ENCODE measurements at regions not wholly inside any gene's neighbourhood (a gene's known extent, or its start where the extent isn't known, plus 50 kb on each side); places are given as distances from the start of the nearest gene placed in this dataset.

GRCh38 chrX:151239751-151240150 lies 63.4 kb downstream of the GPR50 start:
- Histone ChIP-seq H3K9ac (no peak overlapping the region), H3K27ac (no peak overlapping the region), H3K4me3 (no peak overlapping the region), H3K4me2 (no peak overlapping the region), H3K9me3 (peaks cover 4% of the 10 kb centered on the region; the same call in 1 of the 2 replicates), H4K20me1 (no peaks in the 10 kb centered on the region), H3K4me1 (no peaks in the 10 kb centered on the region), H3K36me3 (no peaks in the 10 kb centered on the region), H3K27me3 (peaks cover 67% of the 10 kb centered on the region)
- TF ChIP-seq Cebpa-rat (IDR thresholded peaks at IDR 0.05) = no peak

GRCh38 chrX:151240237-151240636 lies 63.9 kb downstream of the GPR50 start:
- Histone ChIP-seq H4K20me1 (no peaks in the 10 kb centered on the region), H3K36me3 (no peaks in the 10 kb centered on the region), H3K4me2 (no peak overlapping the region), H3K27me3 (peaks cover 67% of the 10 kb centered on the region), H3K4me1 (no peaks in the 10 kb centered on the region), H3K9ac (no peak overlapping the region), H3K4me3 (no peak overlapping the region), H3K9me3 (peaks cover 5% of the 10 kb centered on the region; the same call in 1 of the 2 replicates), H3K27ac (no peak overlapping the region)
- no peak for TF ChIP-seq Cebpa-rat (IDR thresholded peaks at IDR 0.05)

GRCh38 chrX:151268836-151269235 lies 92.5 kb downstream of the GPR50 start:
- no peak for TF ChIP-seq Cebpa-rat (IDR thresholded peaks at IDR 0.05)
- Histone ChIP-seq H3K27me3 (peaks cover 91% of the 10 kb centered on the region), H3K9ac (no peak overlapping the region), H3K4me3 (no peak overlapping the region), H3K9me3 (peaks cover 17% of the 10 kb centered on the region), H3K4me2 (no peak overlapping the region), H3K4me1 (no peaks in the 10 kb centered on the region), H3K27ac (no peak overlapping the region), H4K20me1 (no peaks in the 10 kb centered on the region), H3K36me3 (no peaks in the 10 kb centered on the region)

GRCh38 chrX:151279161-151279560 lies 102.8 kb downstream of the GPR50 start:
- no peaks in the 10 kb centered on the region for H3K9me3 ChIP-seq
- no peak overlapping the region for H3K9ac ChIP-seq
- no peak overlapping the region for H3K27ac ChIP-seq
- no peak for TF ChIP-seq Cebpa-rat (IDR thresholded peaks at IDR 0.05)
- no peak overlapping the region for H3K4me3 ChIP-seq
- H3K4me1 ChIP-seq = no peaks in the 10 kb centered on the region
- no peaks in the 10 kb centered on the region; the same call in 1 of the 2 replicates for H4K20me1 ChIP-seq
- peaks cover 69% of the 10 kb centered on the region for H3K27me3 ChIP-seq
- no peaks in the 10 kb centered on the region for H3K36me3 ChIP-seq
- no peak overlapping the region for H3K4me2 ChIP-seq

- H3K4me2 ChIP-seq = no peak overlapping the region
These were observed 109.1 kb upstream of the VMA21 start for GRCh38 chrX:151287954-151288353.

GRCh38 chrX:151323054-151323453 lies 74.0 kb upstream of the VMA21 start:
- Histone ChIP-seq H4K20me1 (no peaks in the 10 kb centered on the region), H3K27me3 (peaks cover 59% of the 10 kb centered on the region), H3K4me3 (no peak overlapping the region)

More at GRCh38 chrX:151287954-151288353, 109.1 kb upstream of the VMA21 start:
- H3K27me3 ChIP-seq = peaks cover 80% of the 10 kb centered on the region
- 0 out of 2 replicates have a peak, but pooled peaks cover 4% of the 10 kb centered on the region for H3K9me3 ChIP-seq
- H3K9ac ChIP-seq = no peak overlapping the region
- H3K4me1 ChIP-seq = no peaks in the 10 kb centered on the region
- TF ChIP-seq Cebpa-rat (IDR thresholded peaks at IDR 0.05) = no peak
- no peak overlapping the region for H3K27ac ChIP-seq
- H4K20me1 ChIP-seq = no peaks in the 10 kb centered on the region; the same call in 1 of the 2 replicates
- H3K4me3 ChIP-seq = no peak overlapping the region
- H3K36me3 ChIP-seq = no peaks in the 10 kb centered on the region

GRCh38 chrX:151336809-151337208 lies 60.2 kb upstream of the VMA21 start:
- no peaks in the 10 kb centered on the region for H3K36me3 ChIP-seq
- no peak overlapping the region for H3K9ac ChIP-seq
- no peak overlapping the region for H3K4me3 ChIP-seq
- no peak overlapping the region for H3K4me2 ChIP-seq
- TF ChIP-seq Cebpa-rat (IDR thresholded peaks at IDR 0.05) = no peak
- no peak overlapping the region for H3K27ac ChIP-seq
- no peaks in the 10 kb centered on the region for H3K4me1 ChIP-seq
- no peaks in the 10 kb centered on the region for H4K20me1 ChIP-seq
- H3K27me3 ChIP-seq = peaks cover 40% of the 10 kb centered on the region
- H3K9me3 ChIP-seq = no peaks in the 10 kb centered on the region

More at GRCh38 chrX:151323054-151323453, 74.0 kb upstream of the VMA21 start:
- H3K4me1 ChIP-seq = no peaks in the 10 kb centered on the region
- no peak overlapping the region for H3K9ac ChIP-seq
- no peak overlapping the region for H3K27ac ChIP-seq
- no peak overlapping the region for H3K4me2 ChIP-seq
- no peak for TF ChIP-seq Cebpa-rat (IDR thresholded peaks at IDR 0.05)
- no peaks in the 10 kb centered on the region for H3K36me3 ChIP-seq
- no peaks in the 10 kb centered on the region for H3K9me3 ChIP-seq

- Histone ChIP-seq H3K27me3 (peaks cover 98% of the 10 kb centered on the region), H3K9me3 (no peaks in the 10 kb centered on the region), H3K9ac (no peak overlapping the region), H4K20me1 (peaks cover 9% of the 10 kb centered on the region; the same call in 1 of the 2 replicates), H3K36me3 (no peaks in the 10 kb centered on the region), H3K4me2 (no peak overlapping the region), H3K4me3 (no peak overlapping the region), H3K4me1 (no peaks in the 10 kb centered on the region), H3K27ac (no peak overlapping the region)
- TF ChIP-seq Cebpa-rat (IDR thresholded peaks at IDR 0.05) = no peak
These were observed 50.0 kb upstream of the VMA21 start for GRCh38 chrX:151346931-151347543.
